Tongue (tissue), 1 donor: ENCODE measurements at regions not wholly inside any gene's neighbourhood (a gene's known extent, or its start where the extent isn't known, plus 50 kb on each side); places are given as distances from the start of the nearest gene placed in this dataset.
A peak's percentile ranks its signal among the peaks of the same experiment; 100 is the strongest.

Experiments
- DNase-seq: peaks from one replicate; pipeline ENCODE4 v3.0.0-alpha.2; 2015

GRCh38 chrY:15162211-15162610 lies 637.9 kb downstream of the NLGN4Y start:
- no peak for DNase-seq

GRCh38 chrY:15179890-15180289 lies 655.6 kb downstream of the NLGN4Y start:
- DNase-seq = no peak

GRCh38 chrY:15229056-15229455 lies 704.7 kb downstream of the NLGN4Y start:
- DNase-seq = no peak

- no peak for DNase-seq
These were observed 715.3 kb downstream of the NLGN4Y start for GRCh38 chrY:15239596-15240132.

GRCh38 chrY:15259286-15259685 lies 735.0 kb downstream of the NLGN4Y start:
- DNase-seq = no peak

GRCh38 chrY:15286572-15286971 lies 762.2 kb downstream of the NLGN4Y start:
- no peak for DNase-seq

- DNase-seq = no peak
These were observed 765.5 kb downstream of the NLGN4Y start for GRCh38 chrY:15289821-15290220.

GRCh38 chrY:15292881-15293280 lies 768.6 kb downstream of the NLGN4Y start:
- peak; percentile 0 for DNase-seq

GRCh38 chrY:15301879-15302278 lies 777.5 kb downstream of the NLGN4Y start:
- DNase-seq = no peak

GRCh38 chrY:15312166-15312565 lies 787.8 kb downstream of the NLGN4Y start:
- DNase-seq = no peak

- DNase-seq = no peak
These were observed 799.9 kb downstream of the NLGN4Y start for GRCh38 chrY:15324189-15324588.

- DNase-seq = no peak
These were observed 800.9 kb downstream of the NLGN4Y start for GRCh38 chrY:15325201-15325600.

- DNase-seq = no peak
These were observed 802.3 kb downstream of the NLGN4Y start for GRCh38 chrY:15326673-15327072.

GRCh38 chrY:15328848-15329247 lies 804.5 kb downstream of the NLGN4Y start:
- peak; percentile 1 for DNase-seq

GRCh38 chrY:15343522-15343921 lies 819.2 kb downstream of the NLGN4Y start:
- DNase-seq = no peak

- DNase-seq = peak; percentile 16
These were observed 821.3 kb downstream of the NLGN4Y start for GRCh38 chrY:15345471-15346155.

GRCh38 chrY:15349351-15349750 lies 825.0 kb downstream of the NLGN4Y start:
- DNase-seq = no peak

- no peak for DNase-seq
These were observed 831.0 kb downstream of the NLGN4Y start for GRCh38 chrY:15355321-15355720.

- DNase-seq = no peak
These were observed 836.1 kb downstream of the NLGN4Y start for GRCh38 chrY:15360471-15360870.

- DNase-seq = no peak
These were observed 840.7 kb downstream of the NLGN4Y start for GRCh38 chrY:15364996-15365395.

- DNase-seq = peak; percentile 84
These were observed 844.5 kb downstream of the NLGN4Y start for GRCh38 chrY:15368786-15369185.

GRCh38 chrY:15385178-15385577 lies 860.8 kb downstream of the NLGN4Y start:
- DNase-seq = no peak

- DNase-seq = no peak
These were observed 873.4 kb downstream of the NLGN4Y start for GRCh38 chrY:15397556-15398280.

- DNase-seq = peak; percentile 34
These were observed 878.1 kb downstream of the NLGN4Y start for GRCh38 chrY:15402451-15402850.
